ENCODE measurements at regions not wholly inside any gene's neighbourhood (a gene's known extent, or its start where the extent isn't known, plus 50 kb on each side); places are given as distances from the start of the nearest gene placed in this dataset.

DNA sequence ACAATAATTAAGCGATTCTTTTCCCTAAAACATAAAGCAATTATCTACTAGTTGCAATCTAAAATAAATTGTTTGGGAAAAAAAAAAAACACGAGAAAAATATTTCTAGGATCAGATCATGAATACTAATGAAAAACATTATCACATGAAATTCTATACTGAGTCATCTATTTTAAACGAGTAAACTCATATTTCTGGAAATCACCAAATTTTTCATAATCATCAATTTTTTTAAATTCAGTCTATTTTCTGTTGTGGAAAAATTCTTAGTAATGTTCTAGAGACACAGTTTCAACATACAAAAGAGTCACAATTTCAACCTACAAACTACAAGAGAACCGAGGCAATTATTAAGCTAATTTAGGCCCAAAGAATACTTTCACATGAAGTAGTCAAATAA is 245.6 kb upstream of the SOX5 start:
- TF ChIP-seq, protein P1, sequence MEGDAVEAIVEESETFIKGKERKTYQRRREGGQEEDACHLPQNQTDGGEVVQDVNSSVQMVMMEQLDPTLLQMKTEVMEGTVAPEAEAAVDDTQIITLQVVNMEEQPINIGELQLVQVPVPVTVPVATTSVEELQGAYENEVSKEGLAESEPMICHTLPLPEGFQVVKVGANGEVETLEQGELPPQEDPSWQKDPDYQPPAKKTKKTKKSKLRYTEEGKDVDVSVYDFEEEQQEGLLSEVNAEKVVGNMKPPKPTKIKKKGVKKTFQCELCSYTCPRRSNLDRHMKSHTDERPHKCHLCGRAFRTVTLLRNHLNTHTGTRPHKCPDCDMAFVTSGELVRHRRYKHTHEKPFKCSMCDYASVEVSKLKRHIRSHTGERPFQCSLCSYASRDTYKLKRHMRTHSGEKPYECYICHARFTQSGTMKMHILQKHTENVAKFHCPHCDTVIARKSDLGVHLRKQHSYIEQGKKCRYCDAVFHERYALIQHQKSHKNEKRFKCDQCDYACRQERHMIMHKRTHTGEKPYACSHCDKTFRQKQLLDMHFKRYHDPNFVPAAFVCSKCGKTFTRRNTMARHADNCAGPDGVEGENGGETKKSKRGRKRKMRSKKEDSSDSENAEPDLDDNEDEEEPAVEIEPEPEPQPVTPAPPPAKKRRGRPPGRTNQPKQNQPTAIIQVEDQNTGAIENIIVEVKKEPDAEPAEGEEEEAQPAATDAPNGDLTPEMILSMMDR (IDR thresholded peaks at IDR 0.05; ENCODE audit: unreplicated experiment) = no peak
- Mint-ChIP-seq H3K36me3 (ENCODE audit: insufficient read depth) (no peaks in the 10 kb centered on the region), H3K9me3 (ENCODE audit: low read depth) (no peaks in the 10 kb centered on the region), H3K27me3 (no peaks in the 10 kb centered on the region), H3K27ac (no peak overlapping the region), H3K4me3 (ENCODE audit: low read depth) (no peak overlapping the region), H3K4me1 (ENCODE audit: low read depth) (peaks cover 9% of the 10 kb centered on the region)
- no peak for DNase-seq (ENCODE audit: low spot score, unreplicated experiment)

DNA sequence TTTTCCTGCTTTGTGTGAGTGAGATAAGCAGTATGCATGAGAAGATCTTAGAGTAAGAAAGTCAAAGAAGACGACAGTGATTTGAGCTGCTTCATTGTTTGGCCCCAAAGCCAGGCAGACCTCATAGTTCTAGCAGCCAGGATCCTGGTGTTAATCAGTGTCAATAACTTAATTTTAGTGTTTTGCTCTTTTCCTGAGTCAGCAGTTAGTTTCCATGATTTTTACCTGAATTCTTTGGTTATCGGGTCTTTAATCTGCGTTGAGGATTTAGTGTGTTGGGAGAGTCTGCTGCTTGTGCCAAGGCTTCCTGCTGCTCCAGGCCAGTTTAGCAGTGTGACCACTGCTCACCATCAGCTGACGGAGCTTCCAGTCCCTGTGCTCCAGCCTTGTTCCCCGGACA is 241.6 kb upstream of the SOX5 start:
- Mint-ChIP-seq H3K4me1 (ENCODE audit: low read depth) (peaks cover 8% of the 10 kb centered on the region), H3K9me3 (ENCODE audit: low read depth) (peaks cover 7% of the 10 kb centered on the region), H3K4me3 (ENCODE audit: low read depth) (no peak overlapping the region), H3K27ac (no peak overlapping the region), H3K27me3 (no peaks in the 10 kb centered on the region), H3K36me3 (ENCODE audit: insufficient read depth) (peaks cover 5% of the 10 kb centered on the region)
- TF ChIP-seq, protein P1 (IDR thresholded peaks at IDR 0.05; ENCODE audit: unreplicated experiment) = no peak
- no peak for DNase-seq (ENCODE audit: low spot score, unreplicated experiment)

DNA sequence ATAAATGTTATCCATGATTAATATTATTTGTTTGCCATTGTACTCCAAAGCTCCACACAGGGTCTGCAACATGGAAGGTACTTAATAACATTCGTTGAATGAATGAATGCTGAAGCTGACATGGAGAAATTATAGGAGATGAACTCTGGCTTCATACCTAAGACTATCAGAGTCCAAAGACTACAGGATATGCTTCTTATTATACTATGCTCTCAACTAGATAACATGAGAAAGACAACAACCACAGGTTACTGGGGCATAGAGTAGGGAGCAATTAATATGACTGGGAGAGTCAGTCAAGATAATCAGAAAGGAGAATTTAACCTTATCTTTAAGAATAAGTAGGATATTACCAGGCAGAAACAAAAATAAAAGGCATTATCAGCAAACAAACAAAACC is 236.3 kb upstream of the SOX5 start:
- Mint-ChIP-seq H3K4me1 (ENCODE audit: low read depth) (peaks cover 19% of the 10 kb centered on the region), H3K9me3 (ENCODE audit: low read depth) (peaks cover 7% of the 10 kb centered on the region), H3K4me3 (ENCODE audit: low read depth) (no peak overlapping the region), H3K27ac (no peak overlapping the region), H3K36me3 (ENCODE audit: insufficient read depth) (peaks cover 5% of the 10 kb centered on the region), H3K27me3 (no peaks in the 10 kb centered on the region)
- TF ChIP-seq, protein P1 (IDR thresholded peaks at IDR 0.05; ENCODE audit: unreplicated experiment) = no peak
- no peak for DNase-seq (ENCODE audit: low spot score, unreplicated experiment)

DNA sequence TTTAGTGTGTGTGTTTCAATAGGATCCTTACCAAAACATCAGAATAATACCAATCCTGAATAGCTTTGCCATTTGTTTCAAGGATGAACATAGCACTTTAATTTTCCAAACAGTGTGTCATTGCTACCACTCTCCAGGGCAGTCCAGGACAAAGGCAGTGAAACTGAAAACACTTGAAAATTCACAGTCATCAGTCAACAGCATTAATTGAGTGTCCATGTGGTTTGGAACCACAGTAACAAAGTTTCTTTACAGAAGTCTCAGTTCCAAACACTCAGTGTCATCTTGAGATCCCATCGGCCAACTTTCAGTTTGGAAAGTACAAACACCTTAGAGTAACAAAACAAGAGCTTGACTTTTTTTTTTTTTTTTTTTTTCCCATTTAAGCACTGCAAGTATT is 228.4 kb upstream of the SOX5 start:
- Mint-ChIP-seq H3K9me3 (ENCODE audit: low read depth) (no peaks in the 10 kb centered on the region), H3K27me3 (no peaks in the 10 kb centered on the region), H3K4me1 (ENCODE audit: low read depth) (peaks cover 6% of the 10 kb centered on the region), H3K27ac (no peak overlapping the region), H3K36me3 (ENCODE audit: insufficient read depth) (no peaks in the 10 kb centered on the region), H3K4me3 (ENCODE audit: low read depth) (no peak overlapping the region)
- TF ChIP-seq, protein P1 (IDR thresholded peaks at IDR 0.05; ENCODE audit: unreplicated experiment) = no peak
- DNase-seq (ENCODE audit: low spot score, unreplicated experiment) = no peak

DNA sequence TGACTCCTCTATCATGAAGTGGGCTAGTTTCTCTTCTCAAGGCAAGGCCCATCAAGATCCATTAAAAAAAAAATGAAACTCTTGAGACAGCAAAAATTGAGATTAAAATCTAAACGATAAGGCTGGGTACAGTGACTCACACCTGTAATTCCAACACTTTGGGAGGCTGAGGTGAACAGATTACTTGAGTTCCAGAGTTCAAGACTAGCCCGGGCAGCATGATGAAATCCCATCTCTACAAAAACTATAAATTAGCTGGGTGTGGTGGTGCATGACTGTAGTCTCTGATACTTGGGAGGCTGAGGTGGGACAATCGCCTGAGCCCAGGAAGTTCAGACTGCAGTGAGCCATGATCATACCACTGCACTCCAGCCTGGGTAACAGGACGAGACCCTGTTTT is 226.5 kb upstream of the SOX5 start:
- TF ChIP-seq, protein P1 (IDR thresholded peaks at IDR 0.05; ENCODE audit: unreplicated experiment) = no peak
- no peak overlapping the region for H3K27ac Mint-ChIP-seq

More for the DNA sequence above, 226.5 kb upstream of the SOX5 start:
- no peaks in the 10 kb centered on the region for H3K36me3 Mint-ChIP-seq (ENCODE audit: insufficient read depth)
- H3K4me1 Mint-ChIP-seq (ENCODE audit: low read depth) = peaks cover 7% of the 10 kb centered on the region
- no peak for DNase-seq (ENCODE audit: low spot score, unreplicated experiment)
- peaks cover 4% of the 10 kb centered on the region for H3K9me3 Mint-ChIP-seq (ENCODE audit: low read depth)
- H3K27me3 Mint-ChIP-seq = no peaks in the 10 kb centered on the region
- H3K4me3 Mint-ChIP-seq (ENCODE audit: low read depth) = no peak overlapping the region
